GM18951 (cell line): ENCODE measurements at regions not wholly inside any gene's neighbourhood (a gene's known extent, or its start where the extent isn't known, plus 50 kb on each side); places are given as distances from the start of the nearest gene placed in this dataset.

Source experiments
- POLR2A ChIP-seq: IDR thresholded peaks from 4 replicates; pipeline ENCODE4 v1.6.1; 2011; ENCODE audit warnings: mild to moderate bottlenecking; ENCODE audit not compliant: insufficient read length, insufficient read depth; ENCODE audit errors: extremely low read depth
- in situ Hi-C: fragments of 300-500 bp; cut with MboI; formaldehyde crosslinking; loops from one replicate; pipeline ENCODE4 v1.12.0; 2022; ENCODE audit warnings: low sequenced_read_pairs, mixed read lengths, inconsistent platforms; ENCODE audit not compliant: unreplicated experiment

DNA sequence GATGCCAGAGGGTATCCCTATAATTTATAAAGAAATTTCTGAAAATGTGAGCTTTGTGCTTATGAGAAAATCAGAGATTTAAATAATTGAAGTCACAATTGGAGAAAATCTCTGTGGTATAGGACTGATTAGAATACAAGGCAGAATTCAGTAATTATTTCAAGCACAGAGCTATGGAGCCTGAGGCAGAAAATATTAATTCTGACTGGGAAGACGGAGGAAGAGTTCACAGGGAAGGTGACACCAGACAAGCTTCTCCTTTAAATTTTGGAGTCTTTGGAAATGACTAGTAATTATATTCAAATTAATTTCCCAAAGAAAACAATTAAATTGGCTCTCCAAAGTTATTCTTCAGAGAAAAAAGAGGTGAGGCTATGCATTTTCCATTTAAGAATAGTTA is 121.5 kb downstream of the CHRM3 start:
- in situ Hi-C loops: no loop called here
- TF ChIP-seq POLR2A: no peak

DNA sequence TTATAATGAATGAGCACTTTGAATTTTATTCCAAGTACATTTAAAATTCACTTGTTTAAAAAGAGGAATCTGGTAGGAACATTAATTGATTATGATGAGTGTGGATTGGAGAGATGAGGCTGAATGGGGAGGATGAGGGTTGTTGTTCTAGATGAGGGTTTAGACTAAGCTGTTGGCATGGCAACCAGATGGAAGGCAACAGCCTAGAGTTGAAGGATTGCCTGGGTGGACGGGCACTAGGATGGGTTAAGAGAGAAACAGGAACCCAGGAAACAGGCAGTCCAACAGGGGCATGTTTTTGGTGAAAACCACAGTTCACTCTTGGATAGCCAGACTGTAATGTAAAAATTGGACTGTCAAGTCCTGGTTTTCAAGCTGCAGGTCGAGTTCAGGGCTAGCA is 125.5 kb downstream of the CHRM3 start:
- in situ Hi-C loops: no loop called here
- TF ChIP-seq POLR2A: no peak

DNA sequence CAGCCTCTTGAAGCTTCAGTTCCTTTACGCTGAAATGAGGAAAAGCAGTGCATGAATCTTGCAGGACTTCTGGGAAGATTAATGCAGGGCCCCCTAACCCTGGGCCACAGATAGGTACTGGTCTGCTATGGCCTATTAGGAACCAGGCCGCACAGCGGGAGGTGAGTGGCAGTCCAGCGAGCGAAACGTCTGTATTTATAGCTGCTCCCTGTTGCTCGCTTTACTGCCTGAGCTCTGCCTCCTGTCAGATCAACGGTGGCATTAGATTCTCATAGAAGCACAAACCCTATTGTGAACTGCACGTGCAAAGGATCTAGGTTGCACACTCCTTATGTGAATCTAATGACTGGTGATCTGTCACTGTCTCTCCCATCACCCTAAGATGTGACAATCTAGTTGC is 130.2 kb downstream of the CHRM3 start:
- no peak for TF ChIP-seq POLR2A
- in situ Hi-C loops: no loop called here

DNA sequence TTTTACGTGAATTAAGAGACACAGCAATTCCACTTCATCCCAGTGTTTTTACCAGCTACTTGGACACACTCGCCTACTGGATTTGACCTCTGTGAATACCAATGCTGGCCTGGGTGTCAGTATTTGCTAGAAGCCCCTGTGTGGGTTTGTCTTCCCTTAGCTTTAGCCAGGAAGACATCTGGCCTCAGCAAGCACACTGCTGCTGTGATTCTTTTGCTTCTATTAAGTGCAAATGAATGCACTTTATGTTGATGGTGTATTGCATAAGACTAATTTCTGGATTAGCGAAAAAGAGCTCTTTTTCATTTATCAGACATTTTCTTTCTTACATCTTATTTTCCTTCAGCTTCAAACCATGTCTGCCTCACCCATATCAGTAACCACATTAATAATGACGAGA is 140.0 kb downstream of the CHRM3 start:
- in situ Hi-C loops: no loop called here
- no peak for TF ChIP-seq POLR2A

DNA sequence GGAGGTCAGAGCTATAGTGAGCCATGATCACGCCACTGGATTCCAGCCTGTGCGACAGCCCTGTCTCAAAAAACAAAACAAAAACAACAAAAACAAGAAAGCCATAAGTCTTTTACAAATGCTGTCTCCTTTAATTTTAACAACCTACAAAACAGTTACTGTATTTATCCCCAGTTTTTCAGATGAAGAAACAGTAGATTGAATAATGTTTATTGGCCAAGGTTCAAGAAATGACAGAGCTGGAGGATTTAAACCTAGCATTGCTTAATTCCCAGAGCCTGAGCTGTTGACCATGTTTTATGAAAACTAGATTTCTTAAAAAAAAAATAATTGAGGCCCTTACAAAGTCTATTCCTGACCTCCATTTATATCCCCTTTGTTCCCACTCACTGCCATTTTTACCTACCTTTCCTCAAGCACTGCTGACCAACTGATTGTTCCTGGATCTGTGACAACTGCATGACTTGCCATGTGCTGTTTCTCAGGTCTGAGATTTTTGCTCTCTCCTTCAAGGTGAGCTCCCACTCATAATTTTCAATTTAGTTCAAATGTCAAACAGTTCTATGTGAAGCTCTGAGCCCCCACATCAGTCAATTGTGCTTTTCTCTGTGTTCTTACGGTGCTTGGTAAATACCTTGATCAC is 140.8 kb downstream of the CHRM3 start:
- no peak for TF ChIP-seq POLR2A
- in situ Hi-C loops: no loop called here

DNA sequence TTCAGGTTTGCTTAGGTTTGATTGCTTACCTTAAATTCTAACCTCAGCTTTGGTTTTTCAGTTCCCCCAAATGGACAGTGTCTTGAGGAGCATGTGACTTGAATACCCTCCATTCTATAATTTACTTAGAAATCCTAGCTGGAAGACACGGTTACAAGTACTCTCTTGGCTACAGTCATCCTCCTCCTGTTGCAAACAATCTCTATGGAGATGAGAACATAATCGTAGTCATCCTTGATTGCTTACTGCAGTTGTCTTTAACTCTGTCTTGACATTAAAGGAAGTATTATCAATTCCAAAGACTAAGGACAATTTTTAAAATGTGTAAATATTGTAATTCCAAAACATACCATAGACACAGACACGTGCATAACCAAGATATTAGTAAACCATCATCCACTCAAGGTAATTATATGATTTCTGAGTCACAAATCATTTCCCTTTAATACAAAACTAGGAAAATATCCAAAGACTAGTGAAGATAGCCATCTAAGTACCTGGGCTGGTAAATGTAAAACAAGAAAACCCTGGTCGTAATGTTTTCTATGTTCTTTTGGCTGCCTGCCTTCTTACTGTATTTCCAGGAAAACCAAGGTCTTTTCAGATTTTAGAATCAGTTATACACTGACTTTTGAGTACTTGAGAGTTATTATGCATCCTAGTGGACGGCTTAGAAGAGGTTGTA is 149.9 kb downstream of the CHRM3 start:
- TF ChIP-seq POLR2A: no peak
- in situ Hi-C loops: no loop called here

DNA sequence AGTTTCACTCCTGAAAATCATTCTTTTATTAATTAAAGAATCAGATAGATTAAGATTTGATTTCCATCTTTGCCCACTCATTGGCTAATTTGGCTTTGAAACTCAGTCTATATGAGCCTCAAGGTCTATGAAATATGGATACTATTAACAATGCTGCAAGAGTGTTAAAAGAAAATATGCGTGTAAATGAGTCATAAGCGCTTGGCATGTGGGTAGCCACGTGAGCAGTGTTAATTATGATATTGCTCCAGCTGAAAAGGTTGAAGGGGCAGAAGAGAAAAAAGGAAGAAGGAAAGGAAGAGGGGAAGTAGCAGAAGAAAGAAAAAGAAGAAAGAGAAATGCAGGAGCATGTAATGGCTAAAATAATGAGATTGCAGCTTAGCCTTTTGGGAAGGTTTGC is 151.4 kb downstream of the CHRM3 start:
- TF ChIP-seq POLR2A: no peak
- in situ Hi-C loops: no loop called here

DNA sequence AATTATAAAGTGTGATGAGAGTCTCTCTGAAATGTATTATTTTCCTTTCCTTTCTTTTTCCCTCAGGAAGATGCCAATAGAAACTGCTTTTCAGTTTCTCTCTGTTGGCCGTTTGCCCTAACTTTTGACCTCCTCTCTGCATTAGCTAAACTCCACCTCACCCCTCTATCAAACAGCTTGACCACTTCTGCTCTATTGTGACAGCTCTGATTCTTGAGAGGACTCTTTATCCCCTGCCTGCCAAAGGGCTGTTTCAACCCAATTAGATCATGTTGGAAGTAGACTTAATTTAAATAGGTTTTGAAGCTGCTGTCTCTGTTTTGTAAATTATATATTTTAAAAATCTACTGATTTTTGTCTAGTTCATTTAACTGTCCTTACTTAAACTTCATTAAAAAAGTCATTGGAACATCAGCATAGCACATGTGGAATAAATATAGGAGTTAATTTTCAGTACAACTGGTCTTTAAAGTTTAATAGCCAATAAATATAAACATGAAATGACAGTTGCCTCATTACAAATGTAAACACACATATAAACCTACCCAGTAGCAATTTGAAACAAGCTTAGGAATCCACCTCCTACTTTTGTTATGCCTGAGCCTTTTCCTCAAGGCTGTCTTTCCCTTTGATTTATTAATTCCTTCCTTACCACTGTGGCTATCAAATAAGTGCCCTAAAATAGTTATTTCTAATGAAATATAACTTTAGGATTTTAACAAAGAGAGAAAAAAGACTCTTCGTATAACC is 152.0 kb downstream of the CHRM3 start:
- TF ChIP-seq POLR2A: no peak
- in situ Hi-C loops: no loop called here

DNA sequence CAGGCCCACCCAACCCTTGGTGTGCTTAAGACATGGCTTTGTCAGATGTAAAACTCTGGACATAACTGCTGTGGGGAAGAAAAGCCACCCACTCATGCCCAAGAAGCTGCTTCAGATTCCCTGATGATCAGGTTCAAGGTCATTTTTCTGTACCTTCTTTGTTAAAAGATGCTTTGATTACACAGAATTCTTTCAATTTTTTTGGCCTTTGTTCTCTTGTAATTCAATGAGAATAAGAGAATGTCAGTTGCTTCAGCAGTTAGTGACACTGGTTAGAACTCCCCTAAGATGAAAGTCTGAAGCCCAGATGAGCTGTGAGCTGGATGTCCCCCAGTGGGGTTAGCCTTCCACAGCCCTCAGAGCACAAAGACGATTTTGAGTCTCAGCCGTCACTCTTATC is 152.7 kb downstream of the CHRM3 start:
- in situ Hi-C loops: no loop called here
- TF ChIP-seq POLR2A: no peak

DNA sequence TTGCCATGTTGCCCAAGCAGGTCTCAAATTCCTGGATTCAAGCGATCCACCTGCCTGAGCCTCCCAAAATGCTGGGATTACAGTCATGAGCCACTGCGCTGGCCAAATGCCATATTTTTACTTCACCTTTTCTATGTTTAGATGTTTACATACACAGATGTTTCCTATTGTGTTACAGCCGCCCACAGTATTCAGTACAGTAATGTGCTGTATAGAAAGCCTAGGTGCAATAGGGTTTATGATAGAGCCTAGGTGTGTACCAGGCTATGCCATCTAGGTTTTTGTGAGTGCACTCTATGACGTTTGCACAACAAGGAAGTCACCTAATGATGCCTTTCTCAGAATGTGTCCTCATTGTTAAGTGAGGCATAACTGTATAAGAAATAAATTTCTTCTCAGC is 153.4 kb downstream of the CHRM3 start:
- in situ Hi-C loops: no loop called here
- no peak for TF ChIP-seq POLR2A

DNA sequence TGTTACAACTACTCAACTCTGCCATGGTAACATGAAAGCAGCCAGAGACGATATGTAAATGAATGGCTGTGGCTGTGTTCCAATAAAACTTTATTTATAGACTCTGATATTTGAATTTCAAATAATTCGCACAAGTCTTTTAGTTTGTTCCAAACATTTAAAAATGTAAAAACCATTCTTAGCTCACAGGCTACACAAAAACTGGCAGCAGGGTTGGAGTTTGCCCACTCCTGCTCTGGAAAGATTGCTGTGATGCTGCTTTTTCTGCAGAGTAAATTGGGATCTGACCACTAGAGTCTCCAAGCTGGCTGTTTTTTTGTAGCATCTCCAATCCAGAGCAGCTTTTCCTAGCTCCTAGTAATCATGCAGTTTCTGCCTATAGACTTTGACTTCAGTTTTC is 157.5 kb downstream of the CHRM3 start:
- TF ChIP-seq POLR2A: no peak
- in situ Hi-C loops: no loop called here

DNA sequence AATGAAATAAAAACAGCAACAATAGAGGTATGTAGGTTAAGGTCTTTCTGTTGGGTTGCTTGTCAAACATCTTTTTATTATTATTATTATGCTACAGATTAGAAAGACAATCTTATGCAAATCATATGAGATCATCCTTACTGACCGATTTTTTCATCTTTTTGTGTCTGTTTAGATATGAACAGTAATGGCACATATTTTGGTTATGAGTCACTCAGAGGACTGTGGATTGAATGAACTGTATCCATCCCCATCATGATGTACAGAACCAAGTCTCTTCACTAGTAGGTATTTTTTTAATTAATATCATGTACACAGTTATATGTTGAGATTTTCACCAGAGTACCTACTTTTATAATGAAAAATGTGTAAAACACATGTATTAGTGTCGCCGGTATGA is 159.1 kb downstream of the CHRM3 start:
- in situ Hi-C loops: no loop called here
- TF ChIP-seq POLR2A: no peak

DNA sequence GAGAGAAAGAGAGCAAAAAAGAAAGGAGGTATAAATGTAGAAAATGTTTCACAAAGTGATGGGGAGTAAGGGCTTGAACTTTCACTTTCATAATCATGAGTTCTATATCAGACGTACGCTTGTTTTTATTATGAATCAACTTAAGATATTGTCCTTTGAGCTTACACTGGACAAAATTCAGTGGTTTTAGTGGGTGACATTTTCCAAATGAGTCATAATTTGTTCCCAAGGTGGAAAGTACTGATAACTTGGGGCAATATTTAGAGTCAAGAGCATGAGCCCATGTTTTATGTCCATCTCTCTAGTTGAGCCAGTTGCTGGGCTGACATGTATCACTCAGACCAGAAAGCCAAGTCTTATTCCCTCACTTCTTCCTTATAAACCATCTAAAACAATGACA is 161.6 kb downstream of the CHRM3 start:
- TF ChIP-seq POLR2A: no peak
- in situ Hi-C loops: no loop called here

DNA sequence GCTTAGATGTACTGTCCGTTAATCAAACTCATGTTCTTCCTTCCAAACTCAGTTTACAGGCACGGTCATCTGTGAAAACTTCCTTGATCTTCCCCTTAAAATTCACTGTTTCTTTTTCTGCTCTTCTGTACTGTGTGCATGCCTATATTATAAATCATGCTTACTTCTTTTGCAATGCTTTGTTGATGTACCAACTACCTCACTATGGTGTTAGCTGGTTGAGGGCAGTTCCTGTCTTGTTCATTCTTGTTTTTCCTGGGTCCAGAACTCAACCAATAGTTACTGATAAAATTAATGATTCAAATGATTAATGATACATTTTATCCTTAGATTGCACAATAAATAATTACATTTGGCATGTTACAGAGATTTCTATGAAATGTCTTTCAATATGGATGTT is 163.8 kb downstream of the CHRM3 start:
- in situ Hi-C loops: no loop called here

More for the DNA sequence above, 163.8 kb downstream of the CHRM3 start:
- no peak for TF ChIP-seq POLR2A
